HCT116 (cell line): ENCODE measurements at regions not wholly inside any gene's neighbourhood (a gene's known extent, or its start where the extent isn't known, plus 50 kb on each side); places are given as distances from the start of the nearest gene placed in this dataset.

Experiments
- ATAC-seq: fragments of 200-7000 bp; cut with Tn5 transposase; 2 replicates; pipeline ENCODE4 v1.9.1; 2020; ENCODE audit warnings: mild to moderate bottlenecking, moderate library complexity
- BruUV-seq: library from RNA; stranded (reverse); fragments of 400-500 nt; replicated peaks from 2 replicates; lab custom pipeline; 2021; lab: Mats Ljungman, UMichigan
- CTCF ChIA-PET: fragments of 300-600 bp; sonication (Branson Sonifier 250); formaldehyde crosslinking; loops from one replicate; lab custom pipeline; 2021; ENCODE audit warnings: antibody characterized with exemption; lab: Charles Lee
- POLR2A ChIA-PET: fragments of 300-600, 350-600 bp; sonication (Branson Sonifier 250); formaldehyde crosslinking; loops from one replicate; lab custom pipeline; 2021; ENCODE audit warnings: antibody characterized with exemption; lab: Charles Lee
- RAD21 ChIA-PET, 2 experiments: fragments of 300-600 bp; sonication (Branson Sonifier 250); formaldehyde crosslinking; loops; one replicate each; lab custom pipeline; 2023; ENCODE audit warnings: low total read pairs in 2 of 2; ENCODE audit not compliant: uncharacterized antibody in 2 of 2, unreplicated experiment in 2 of 2, low non-redundant PET in 1 of 2; lab: Charles Lee
- DNase-seq: peaks from one replicate; pipeline ENCODE4 v3.0.0-alpha.2; 2010; ENCODE audit warnings: low read depth, low spot score
- H2AFZ ChIP-seq: fragments of 200-600 bp; shearing (Covaris generic), sonication (generic); 2 replicates; pipeline ENCODE4 v1.6.1; 2017; ENCODE audit warnings: low read depth, mixed run types, mixed read lengths, antibody characterized with exemption, low read length; ENCODE audit not compliant: poor library complexity, severe bottlenecking
- H3K27ac ChIP-seq: 2 replicates; pipeline ENCODE4 v1.5.1; 2012; ENCODE audit warnings: low read depth, low read length
- H3K27me3 ChIP-seq: fragments of 200-600 bp; sonication (generic); 2 replicates; pipeline ENCODE4 v1.6.1; 2016; ENCODE audit warnings: mixed run types, low read length, mixed read lengths; ENCODE audit not compliant: insufficient read depth
- H3K36me3 ChIP-seq, 2 experiments: fragments of 200-500 bp in 1 of 2; fragments of 200-600 bp in 1 of 2; sonication (Bioruptor generic) in 1 of 2; sonication (generic) in 1 of 2; 2 replicates each; pipeline versions ENCODE4 v1.5.1 to v1.6.1; 2014 to 2016; ENCODE audit warnings: low read length in 2 of 2, inconsistent platforms in 1 of 2, mixed read lengths in 1 of 2, mixed run types in 1 of 2; ENCODE audit not compliant: insufficient read depth in 2 of 2, control insufficient read depth in 1 of 2
- H3K4me1 ChIP-seq, 2 experiments: fragments of 200-600 bp in 1 of 2; sonication (generic) in 1 of 2; 2 replicates each; pipeline versions ENCODE4 v1.5.1 to v1.6.1; 2012 to 2017; ENCODE audit warnings: low read length in 2 of 2, inconsistent platforms in 1 of 2, mild to moderate bottlenecking in 1 of 2, mixed read lengths in 1 of 2, mixed run types in 1 of 2, moderate library complexity in 1 of 2; ENCODE audit not compliant: insufficient read depth in 2 of 2, control insufficient read depth in 1 of 2
- H3K4me2 ChIP-seq: fragments of 200-600 bp; sonication (generic); 2 replicates; pipeline ENCODE4 v1.6.1; 2017; ENCODE audit warnings: mixed run types, low read length, mixed read lengths
- H3K4me3 ChIP-seq, 2 experiments: fragments of 200-600 bp in 1 of 2; sonication (generic) in 1 of 2; replicated peaks in 1 of 2; 2 replicates each; pipeline ENCODE4 v1.5.1; 2011 to 2016; ENCODE audit warnings: low read length in 2 of 2, control low read depth in 1 of 2, low read depth in 1 of 2, mild to moderate bottlenecking in 1 of 2, mixed read lengths in 1 of 2, mixed run types in 1 of 2
- H3K79me2 ChIP-seq: fragments of 200-600 bp; sonication (generic); 2 replicates; pipeline ENCODE4 v1.6.1; 2017; ENCODE audit warnings: mild to moderate bottlenecking, mixed run types, low read length, moderate library complexity, mixed read lengths; ENCODE audit not compliant: insufficient read depth
- H3K9ac ChIP-seq: fragments of 200-600 bp; sonication (generic); 2 replicates; pipeline ENCODE4 v1.6.1; 2016; ENCODE audit warnings: low read length, mixed read lengths
- H3K9me2 ChIP-seq: fragments of 200-600 bp; sonication (generic), shearing (Covaris generic); 2 replicates; pipeline ENCODE4 v1.6.1; 2017; ENCODE audit warnings: mixed run types, mild to moderate bottlenecking, moderate library complexity; ENCODE audit not compliant: insufficient read depth
- H3K9me3 ChIP-seq, 2 experiments: fragments of 200-500 bp in 1 of 2; fragments of 200-600 bp in 1 of 2; sonication (Bioruptor generic) in 1 of 2; sonication (generic) in 1 of 2; 2 replicates each; pipeline ENCODE4 v1.6.1; 2014 to 2017; ENCODE audit warnings: low read length in 2 of 2, mixed read lengths in 2 of 2, inconsistent platforms in 1 of 2, low read depth in 1 of 2, mild to moderate bottlenecking in 1 of 2, mixed run types in 1 of 2, moderate library complexity in 1 of 2; ENCODE audit not compliant: control insufficient read depth in 1 of 2, insufficient read depth in 1 of 2
- H4K20me1 ChIP-seq: fragments of 200-600 bp; sonication (generic), shearing (Covaris generic); 2 replicates; pipeline ENCODE4 v1.6.1; 2017; ENCODE audit warnings: mixed run types, mild to moderate bottlenecking, moderate library complexity; ENCODE audit not compliant: insufficient read depth
- CBX3 ChIP-seq: IDR thresholded peaks from 2 replicates; pipeline ENCODE4 v1.6.1; 2012; ENCODE audit warnings: low read depth
- CEBPB ChIP-seq: IDR thresholded peaks from 2 replicates; pipeline ENCODE4 v1.6.1; 2012; ENCODE audit warnings: low read depth
- ELF1 ChIP-seq: IDR thresholded peaks from 2 replicates; pipeline ENCODE4 v1.6.1; 2012; ENCODE audit warnings: low read depth, borderline replicate concordance
- EZH2 ChIP-seq: fragments of 200-600 bp; sonication (generic); IDR thresholded peaks from 2 replicates; pipeline ENCODE4 v1.6.1; 2017; ENCODE audit warnings: antibody characterized with exemption, mixed run types
- EZH2phosphoT487 ChIP-seq: fragments of 200-600 bp; IDR thresholded peaks from 2 replicates; pipeline ENCODE4 v1.6.1; 2018; ENCODE audit warnings: antibody characterized with exemption, borderline replicate concordance
- FOSL1 ChIP-seq: IDR thresholded peaks from 2 replicates; pipeline ENCODE4 v1.6.1; 2012; ENCODE audit warnings: low read depth
- JUND ChIP-seq: IDR thresholded peaks from 2 replicates; pipeline ENCODE4 v1.6.1; 2012
- MAX ChIP-seq: IDR thresholded peaks from 2 replicates; pipeline ENCODE4 v1.6.1; 2012
- POLR2A ChIP-seq: IDR thresholded peaks from 2 replicates; pipeline ENCODE4 v1.7.0; 2011; ENCODE audit warnings: borderline replicate concordance; ENCODE audit not compliant: insufficient read depth, insufficient read length; ENCODE audit errors: extremely low read depth
- POLR2AphosphoS5 ChIP-seq: IDR thresholded peaks from 2 replicates; pipeline ENCODE4 v1.6.1; 2011; ENCODE audit warnings: mild to moderate bottlenecking, low read depth, low read length, moderate library complexity
- RAD21 ChIP-seq: IDR thresholded peaks from 2 replicates; pipeline ENCODE4 v1.6.1; 2012; ENCODE audit warnings: low read depth, mild to moderate bottlenecking
- SP1 ChIP-seq: IDR thresholded peaks from 2 replicates; pipeline ENCODE4 v1.6.1; 2012; ENCODE audit warnings: low read depth
- SRF ChIP-seq: IDR thresholded peaks from 2 replicates; pipeline ENCODE4 v1.6.1; 2012; ENCODE audit warnings: low read depth
- TCF7L2 ChIP-seq: IDR thresholded peaks from 2 replicates; pipeline ENCODE4 v1.7.0; 2011; ENCODE audit warnings: borderline replicate concordance, inconsistent platforms; ENCODE audit not compliant: insufficient read depth, insufficient read length; ENCODE audit errors: extremely low read depth
- YY1 ChIP-seq: IDR thresholded peaks from 2 replicates; pipeline ENCODE4 v1.6.1; 2011; ENCODE audit warnings: low read length, low read depth, moderate library complexity, mild to moderate bottlenecking; ENCODE audit not compliant: insufficient replicate concordance; ENCODE audit errors: extremely low read depth
- ZBTB33 ChIP-seq: IDR thresholded peaks from 2 replicates; pipeline ENCODE4 v1.6.1; 2011; ENCODE audit warnings: mild to moderate bottlenecking, low read length, moderate library complexity; ENCODE audit not compliant: insufficient replicate concordance; ENCODE audit errors: extremely low read depth
- ZFX ChIP-seq: fragments of 450-650 bp; IDR thresholded peaks from 2 replicates; pipeline ENCODE4 v1.6.1; 2017
- ZNF274 ChIP-seq: fragments of 200-500 bp; sonication (Bioruptor generic); IDR thresholded peaks from 2 replicates; pipeline ENCODE4 v1.6.1; 2014; ENCODE audit warnings: mild to moderate bottlenecking, low read depth, low read length, inconsistent platforms
- intact Hi-C: fragments of 100-400 bp; cut with micrococcal nuclease; formaldehyde crosslinking; loops from 2 replicates; pipeline ENCODE4 v1.10.0; 2022
- TF ChIP-seq, protein P1 (sequence below): IDR thresholded peaks from 2 replicates; pipeline ENCODE4 v1.6.1; 2012; ENCODE audit warnings: low read depth

DNA sequence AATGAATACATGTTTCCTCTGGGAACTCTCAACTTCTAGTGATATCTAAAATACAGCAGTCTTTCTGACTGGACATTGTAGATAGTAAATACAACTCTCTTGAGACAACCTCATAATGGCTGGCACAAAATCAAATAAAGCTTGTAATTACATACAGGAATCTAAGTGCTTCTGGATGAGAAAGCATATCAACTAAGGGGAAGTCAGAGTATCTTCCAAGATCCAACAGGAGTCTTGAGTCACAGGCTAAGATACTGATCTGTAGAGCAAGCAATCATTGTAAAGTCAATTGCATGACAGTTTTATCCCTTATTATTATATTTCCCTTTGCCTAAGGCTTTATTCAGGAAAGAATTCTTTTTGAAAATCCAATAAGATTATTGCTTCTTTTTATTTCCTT lies 249.9 kb downstream of the LRRIQ3 start (continued):
- TF ChIP-seq YY1 (no peak), MAX (no peak), ELF1 (no peak), SP1 (no peak), JUND (no peak), ZFX (no peak)
- TF ChIP-seq, all 23 proteins: peak for 0

- DNase-seq (no peak), ATAC-seq (no peak)
- H3K9ac ChIP-seq: no peak overlapping the region
- H3K79me2 ChIP-seq: no peaks in the 10 kb centered on the region
- ChIA-PET POLR2A (no interaction called here), CTCF (no interaction called here), RAD21 (no interaction called here)
- H3K9me3 ChIP-seq: peaks cover 0 to 10% of the 10 kb centered on the region in 2 experiments; a peak in 1 of 4 replicates
- no peaks in the 10 kb centered on the region for H3K27me3 ChIP-seq
- H2AFZ ChIP-seq: no peak overlapping the region
- no peak for TF ChIP-seq EZH2
- TF ChIP-seq POLR2AphosphoS5: no peak
- TF ChIP-seq FOSL1: no peak
- TF ChIP-seq, protein P1, sequence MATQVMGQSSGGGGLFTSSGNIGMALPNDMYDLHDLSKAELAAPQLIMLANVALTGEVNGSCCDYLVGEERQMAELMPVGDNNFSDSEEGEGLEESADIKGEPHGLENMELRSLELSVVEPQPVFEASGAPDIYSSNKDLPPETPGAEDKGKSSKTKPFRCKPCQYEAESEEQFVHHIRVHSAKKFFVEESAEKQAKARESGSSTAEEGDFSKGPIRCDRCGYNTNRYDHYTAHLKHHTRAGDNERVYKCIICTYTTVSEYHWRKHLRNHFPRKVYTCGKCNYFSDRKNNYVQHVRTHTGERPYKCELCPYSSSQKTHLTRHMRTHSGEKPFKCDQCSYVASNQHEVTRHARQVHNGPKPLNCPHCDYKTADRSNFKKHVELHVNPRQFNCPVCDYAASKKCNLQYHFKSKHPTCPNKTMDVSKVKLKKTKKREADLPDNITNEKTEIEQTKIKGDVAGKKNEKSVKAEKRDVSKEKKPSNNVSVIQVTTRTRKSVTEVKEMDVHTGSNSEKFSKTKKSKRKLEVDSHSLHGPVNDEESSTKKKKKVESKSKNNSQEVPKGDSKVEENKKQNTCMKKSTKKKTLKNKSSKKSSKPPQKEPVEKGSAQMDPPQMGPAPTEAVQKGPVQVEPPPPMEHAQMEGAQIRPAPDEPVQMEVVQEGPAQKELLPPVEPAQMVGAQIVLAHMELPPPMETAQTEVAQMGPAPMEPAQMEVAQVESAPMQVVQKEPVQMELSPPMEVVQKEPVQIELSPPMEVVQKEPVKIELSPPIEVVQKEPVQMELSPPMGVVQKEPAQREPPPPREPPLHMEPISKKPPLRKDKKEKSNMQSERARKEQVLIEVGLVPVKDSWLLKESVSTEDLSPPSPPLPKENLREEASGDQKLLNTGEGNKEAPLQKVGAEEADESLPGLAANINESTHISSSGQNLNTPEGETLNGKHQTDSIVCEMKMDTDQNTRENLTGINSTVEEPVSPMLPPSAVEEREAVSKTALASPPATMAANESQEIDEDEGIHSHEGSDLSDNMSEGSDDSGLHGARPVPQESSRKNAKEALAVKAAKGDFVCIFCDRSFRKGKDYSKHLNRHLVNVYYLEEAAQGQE: no peak
- TF ChIP-seq ZBTB33: no peak
- TF ChIP-seq CBX3: no peak
- no peak for TF ChIP-seq ZFX
- no peak for TF ChIP-seq ELF1
- no peak for TF ChIP-seq RAD21
- TF ChIP-seq POLR2A: no peak
- no peak for TF ChIP-seq SRF
- no peak for TF ChIP-seq EZH2phosphoT487
- TF ChIP-seq JUND: no peak
- no peak for TF ChIP-seq CEBPB
- TF ChIP-seq TCF7L2: no peak
- no peak for TF ChIP-seq MAX
- no peak for TF ChIP-seq ZNF274
- no peak for TF ChIP-seq SP1
- intact Hi-C loops: no loop called here
- no peaks in the 10 kb centered on the region for H3K4me1 ChIP-seq
- no peak overlapping the region for H3K27ac ChIP-seq
- no peak overlapping the region for H3K4me2 ChIP-seq
- no peaks in the 10 kb centered on the region; the same call in 1 of the 2 replicates for H4K20me1 ChIP-seq
- no peak overlapping the region for H3K4me3 ChIP-seq
- H3K36me3 ChIP-seq: no peaks in the 10 kb centered on the region
- H3K9me2 ChIP-seq: no peaks in the 10 kb centered on the region
- no TSS peak for BruUV-seq
Observed at GRCh38 chr1:73947009-73947408, 251.0 kb downstream of the LRRIQ3 start.
